ENCODE measurements at regions not wholly inside any gene's neighbourhood (a gene's known extent, or its start where the extent isn't known, plus 50 kb on each side); places are given as distances from the start of the nearest gene placed in this dataset.

GRCh38 chrX:2618516-2618915 is 72.6 kb upstream of the CD99 start:
- DNase-seq (ENCODE audit: low read depth) = no peak
- no peak for TF ChIP-seq POLR2A (IDR thresholded peaks at IDR 0.05; ENCODE audit: extremely low read depth, insufficient read length)
- TF ChIP-seq CTCF (IDR thresholded peaks at IDR 0.05; ENCODE audit: low read depth, low read length) = no peak
- TF ChIP-seq, protein P1, sequence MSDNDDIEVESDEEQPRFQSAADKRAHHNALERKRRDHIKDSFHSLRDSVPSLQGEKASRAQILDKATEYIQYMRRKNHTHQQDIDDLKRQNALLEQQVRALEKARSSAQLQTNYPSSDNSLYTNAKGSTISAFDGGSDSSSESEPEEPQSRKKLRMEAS (IDR thresholded peaks at IDR 0.05; ENCODE audit: low read depth, low read length) = no peak
- no peak for TF ChIP-seq MYC (IDR thresholded peaks at IDR 0.05; ENCODE audit: low read depth, low read length)
- H3K4me3 ChIP-seq (ENCODE audit: low read depth, low read length) = no peak overlapping the region

DNA sequence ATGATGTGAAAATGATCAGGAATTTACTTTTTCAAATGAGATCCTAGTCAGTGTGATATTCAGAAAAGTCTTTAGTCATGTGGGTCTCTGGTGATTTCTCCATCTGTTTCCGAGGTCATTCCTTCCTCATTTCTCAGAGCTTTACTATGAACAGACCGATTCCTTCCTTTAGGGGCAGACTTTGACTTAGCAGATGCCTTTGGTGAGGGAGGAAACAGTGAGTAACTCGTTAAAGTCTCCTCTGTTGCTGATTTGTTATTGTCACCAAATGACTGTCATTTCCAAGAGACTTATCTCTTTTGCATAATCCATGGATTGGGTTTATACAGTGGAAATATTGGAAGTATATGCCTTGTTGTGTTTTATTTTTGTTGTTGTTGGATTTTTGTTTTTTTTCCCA is 76.2 kb upstream of the CD99 start:
- no peak overlapping the region for H3K4me3 ChIP-seq (ENCODE audit: low read depth, low read length)
- peak; percentile 83 for DNase-seq (ENCODE audit: low read depth)
- peak; percentile 20 for TF ChIP-seq CTCF (IDR thresholded peaks at IDR 0.05; ENCODE audit: low read depth, low read length)
- TF ChIP-seq MYC (IDR thresholded peaks at IDR 0.05; ENCODE audit: low read depth, low read length) = no peak

DNA sequence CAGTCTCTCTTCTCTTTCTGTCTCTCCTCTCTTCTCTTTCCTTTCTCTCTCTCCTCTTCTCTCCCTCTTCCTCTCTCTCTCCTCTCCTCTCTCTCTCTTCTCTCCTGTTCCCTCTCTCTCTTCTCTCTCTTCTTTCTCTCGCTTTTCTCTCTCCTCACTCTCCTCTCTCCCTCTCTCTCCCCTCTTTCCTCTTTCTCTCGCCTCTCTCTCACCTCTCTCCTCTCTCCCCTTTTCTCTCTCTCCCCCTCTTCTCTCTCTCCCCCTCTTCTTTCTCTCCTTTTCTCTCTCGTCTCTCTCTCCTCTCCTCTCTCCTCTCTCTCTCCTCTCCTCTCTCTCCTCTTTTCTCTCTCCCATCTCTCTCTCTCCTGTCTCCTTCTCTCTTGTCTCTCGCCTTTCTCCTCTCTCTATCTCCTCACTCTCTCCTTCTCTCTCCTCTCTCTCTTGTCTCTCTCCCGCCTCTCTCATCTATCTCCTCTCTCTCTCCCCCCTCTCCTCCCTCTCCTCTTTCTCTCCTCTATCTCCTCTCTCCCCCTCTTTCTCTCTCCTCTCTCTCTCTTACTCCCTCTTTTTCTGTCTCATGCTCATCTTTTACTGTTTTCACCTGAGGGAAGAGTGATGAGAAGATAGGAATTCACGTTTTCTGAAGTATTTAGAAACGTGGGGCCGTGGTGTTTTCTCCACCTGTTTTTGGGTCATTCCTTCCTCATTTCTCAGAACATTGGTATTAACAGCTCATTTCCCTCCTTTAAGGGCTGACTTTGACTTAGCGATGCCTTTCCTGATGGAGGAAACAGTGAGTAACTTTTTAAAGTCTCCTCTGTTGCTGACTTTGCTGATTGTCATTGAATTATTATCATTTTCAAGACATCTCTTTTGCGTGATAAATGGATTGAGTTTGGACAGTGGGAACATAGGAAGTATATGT is 80.6 kb upstream of the CD99 start:
- DNase-seq (ENCODE audit: low read depth) = no peak
- H3K4me3 ChIP-seq (ENCODE audit: low read depth, low read length) = peak overlapping the region; percentile 60
- TF ChIP-seq MYC (IDR thresholded peaks at IDR 0.05; ENCODE audit: low read depth, low read length) = no peak
- TF ChIP-seq CTCF (IDR thresholded peaks at IDR 0.05; ENCODE audit: low read depth, low read length) = no peak
- TF ChIP-seq, protein P1 (IDR thresholded peaks at IDR 0.05; ENCODE audit: low read depth, low read length) = no peak
- TF ChIP-seq POLR2A (IDR thresholded peaks at IDR 0.05; ENCODE audit: extremely low read depth, insufficient read length) = no peak

GRCh38 chrX:2609431-2610238 is 81.5 kb upstream of the CD99 start:
- no peak for DNase-seq (ENCODE audit: low read depth)
- H3K4me3 ChIP-seq (ENCODE audit: low read depth, low read length) = peak overlapping the region; percentile 60
- TF ChIP-seq POLR2A (IDR thresholded peaks at IDR 0.05; ENCODE audit: extremely low read depth, insufficient read length) (no peak), CTCF (IDR thresholded peaks at IDR 0.05; ENCODE audit: low read depth, low read length) (no peak), MYC (IDR thresholded peaks at IDR 0.05; ENCODE audit: low read depth, low read length) (no peak)
- TF ChIP-seq, protein P1 (IDR thresholded peaks at IDR 0.05; ENCODE audit: low read depth, low read length) = no peak

- peak; percentile 27 for TF ChIP-seq POLR2A (IDR thresholded peaks at IDR 0.05; ENCODE audit: extremely low read depth, insufficient read length)
- TF ChIP-seq MYC (IDR thresholded peaks at IDR 0.05; ENCODE audit: low read depth, low read length) = no peak
- peak overlapping the region; percentile 57 for H3K4me3 ChIP-seq (ENCODE audit: low read depth, low read length)
- DNase-seq (ENCODE audit: low read depth) = peak; percentile 82
These were observed 82.3 kb upstream of the CD99 start for GRCh38 chrX:2608638-2609430.

DNA sequence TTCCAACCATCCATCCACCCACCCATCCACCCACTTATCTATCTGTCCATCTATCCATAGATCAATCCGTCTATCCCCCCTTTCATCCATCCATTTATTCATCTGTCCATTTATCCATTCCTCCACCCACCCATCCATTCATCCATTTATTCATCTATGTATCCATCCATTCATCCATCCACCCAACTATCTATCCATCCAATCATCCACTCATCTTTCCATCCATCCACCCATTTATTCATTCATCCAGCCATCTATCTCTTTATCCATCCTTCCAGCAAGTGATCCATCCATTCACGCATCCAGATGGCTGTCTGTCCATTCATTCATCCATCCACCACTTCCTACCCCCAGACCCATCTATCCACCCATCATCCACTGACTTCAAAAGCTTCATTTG is 84.0 kb upstream of the CD99 start:
- no peak for DNase-seq (ENCODE audit: low read depth)
- H3K4me3 ChIP-seq (ENCODE audit: low read depth, low read length) = no peak overlapping the region
- TF ChIP-seq CTCF (IDR thresholded peaks at IDR 0.05; ENCODE audit: low read depth, low read length) (no peak), MYC (IDR thresholded peaks at IDR 0.05; ENCODE audit: low read depth, low read length) (no peak), POLR2A (IDR thresholded peaks at IDR 0.05; ENCODE audit: extremely low read depth, insufficient read length) (no peak)
- TF ChIP-seq, protein P1 (IDR thresholded peaks at IDR 0.05; ENCODE audit: low read depth, low read length) = no peak
